Body of pancreas (tissue), 4 donors: ENCODE measurements at regions not wholly inside any gene's neighbourhood (a gene's known extent, or its start where the extent isn't known, plus 50 kb on each side); places are given as distances from the start of the nearest gene placed in this dataset.

Experiments used
- ATAC-seq: fragments of 150-250 bp; one replicate; pipeline ENCODE4 v1.9.1; 2016
- DNase-seq, 4 donors: peaks; one replicate each; pipeline ENCODE4 v3.0.0-alpha.2; 2019
- H3K27ac ChIP-seq, 4 donors: fragments of 200-600 bp; sonication (generic); 1 replicate in 3 of 4; 2 replicates in 1 of 4; pipeline versions ENCODE4 v1.5.1 to v1.6.1; 2016 to 2019; ENCODE audit warnings: mild to moderate bottlenecking in 1 of 4, mixed read lengths in 1 of 4, moderate library complexity in 1 of 4
- H3K27me3 ChIP-seq, 2 donors: fragments of 200-600 bp; sonication (generic); one replicate each; pipeline ENCODE4 v1.6.0; 2016; ENCODE audit warnings: mild to moderate bottlenecking in 1 of 2
- H3K36me3 ChIP-seq, 2 donors: fragments of 200-600 bp; sonication (generic); replicated peaks in 1 of 2; 2 replicates each; pipeline ENCODE4 v1.5.1; 2016; ENCODE audit warnings: low read depth in 2 of 2; ENCODE audit not compliant: insufficient read depth in 1 of 2
- H3K4me1 ChIP-seq: fragments of 200-600 bp; sonication (generic); one replicate; pipeline ENCODE4 v1.6.0; 2016
- H3K4me3 ChIP-seq, 2 donors: fragments of 200-600 bp; sonication (generic); 1 replicate in 1 of 2; 2 replicates in 1 of 2; pipeline ENCODE4 v1.5.1; 2016 to 2019
- H3K9me3 ChIP-seq, 3 donors: fragments of 200-600 bp; sonication (generic); 1 replicate in 2 of 3; 2 replicates in 1 of 3; pipeline ENCODE4 v1.5.1; 2016
- CTCF ChIP-seq, 7 experiments: fragments of 450-650 bp in 4 of 7; fragments of 200-600 bp in 3 of 7; sonication (generic) in 3 of 7; IDR thresholded peaks; one replicate each; pipeline ENCODE4 v1.5.1; 2016 to 2019; ENCODE audit warnings: antibody characterized with exemption in 7 of 7
- POLR2A ChIP-seq, 3 donors: fragments of 450-650 bp; IDR thresholded peaks; one replicate each; pipeline ENCODE4 v1.6.1; 2016; ENCODE audit warnings: antibody characterized with exemption in 3 of 3, mild to moderate bottlenecking in 2 of 3
- WGBS, 2 donors: methylation state at CpG; one replicate each; pipeline ENCODE4 v1.1.5; 2017; 5-methylcytosine and 5-hydroxymethylcytosine counted together
- intact Hi-C: fragments of 100-400 bp; cut with DNase I; formaldehyde crosslinking; loops from one replicate; pipeline ENCODE4 v1.15.1; 2023

DNA sequence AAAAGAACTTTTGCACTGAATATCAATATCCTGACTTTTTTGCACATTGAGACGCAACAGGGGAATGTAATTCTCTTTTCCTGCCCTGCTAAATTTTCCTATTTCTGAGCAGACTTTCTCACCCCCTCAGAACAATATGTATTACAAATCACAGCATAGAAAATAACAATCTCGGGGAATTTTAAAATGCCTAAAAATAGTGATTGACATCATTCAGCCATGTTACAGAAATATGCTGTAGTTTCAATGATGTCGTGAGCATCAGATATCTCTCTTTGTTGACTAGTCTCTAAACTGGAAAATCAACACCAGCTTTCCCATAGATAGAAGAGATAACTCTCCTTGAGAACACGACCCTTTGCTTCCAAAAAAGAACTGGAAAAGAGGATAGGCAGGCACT is 166.7 kb downstream of the ZDHHC21 start:
- no peak for TF ChIP-seq CTCF (IDR thresholded peaks at IDR 0.05)
- no peak for TF ChIP-seq POLR2A (IDR thresholded peaks at IDR 0.05)
- ATAC-seq = no peak
- no peaks in the 10 kb centered on the region for H3K27me3 ChIP-seq

GRCh38 chr9:14525856-14526255 is 167.4 kb downstream of the ZDHHC21 start:
- no peak for ATAC-seq
- H3K9me3 ChIP-seq = no peaks in the 10 kb centered on the region
- H3K27me3 ChIP-seq = no peaks in the 10 kb centered on the region
- TF ChIP-seq CTCF (IDR thresholded peaks at IDR 0.05) = no peak
- TF ChIP-seq POLR2A (IDR thresholded peaks at IDR 0.05) = no peak
- H3K4me3 ChIP-seq = no peak overlapping the region
- H3K4me1 ChIP-seq = no peaks in the 10 kb centered on the region
- H3K36me3 ChIP-seq = no peaks in the 10 kb centered on the region
- no peak overlapping the region for H3K27ac ChIP-seq
- DNase-seq = no peak
- intact Hi-C loops = no loop called here
- 66 to 70% methylated on average over 6 of the region's 6 CpGs for WGBS, 2 donors

More for the DNA sequence above, 166.7 kb downstream of the ZDHHC21 start:
- Histone ChIP-seq H3K4me3 (no peak overlapping the region), H3K9me3 (no peaks in the 10 kb centered on the region), H3K27ac (no peak overlapping the region), H3K4me1 (no peaks in the 10 kb centered on the region), H3K36me3 (no peaks in the 10 kb centered on the region)
- no peak for DNase-seq
- intact Hi-C loops = no loop called here
- 66 to 70% methylated on average over 4 of the region's 4 CpGs for WGBS, 2 donors

GRCh38 chr9:14524873-14525515 is 168.2 kb downstream of the ZDHHC21 start:
- no peaks in the 10 kb centered on the region for H3K9me3 ChIP-seq
- no peak for ATAC-seq

GRCh38 chr9:14523545-14523944 is 169.7 kb downstream of the ZDHHC21 start:
- WGBS, 2 donors = 84 to 88% methylated on average over 6 of the region's 6 CpGs
- Histone ChIP-seq H3K27ac (no peak overlapping the region), H3K36me3 (no peaks in the 10 kb centered on the region), H3K27me3 (no peaks in the 10 kb centered on the region), H3K4me1 (no peaks in the 10 kb centered on the region), H3K9me3 (no peaks in the 10 kb centered on the region), H3K4me3 (no peak overlapping the region)
- no peak for DNase-seq
- no peak for ATAC-seq
- intact Hi-C loops = no loop called here
- no peak for TF ChIP-seq CTCF (IDR thresholded peaks at IDR 0.05)
- TF ChIP-seq POLR2A (IDR thresholded peaks at IDR 0.05) = no peak

More at GRCh38 chr9:14524873-14525515, 168.2 kb downstream of the ZDHHC21 start:
- intact Hi-C loops = no loop called here
- H3K4me3 ChIP-seq = no peak overlapping the region
- no peak overlapping the region for H3K27ac ChIP-seq
- H3K4me1 ChIP-seq = no peaks in the 10 kb centered on the region
- TF ChIP-seq CTCF (IDR thresholded peaks at IDR 0.05) (no peak), POLR2A (IDR thresholded peaks at IDR 0.05) (no peak)
- DNase-seq = no peak
- no peaks in the 10 kb centered on the region for H3K27me3 ChIP-seq
- no peaks in the 10 kb centered on the region for H3K36me3 ChIP-seq
- WGBS, 2 donors = 78 to 79% methylated on average over 8 of the region's 8 CpGs
